SU-DHL-6 (cell line): ENCODE measurements at regions not wholly inside any gene's neighbourhood (a gene's known extent, or its start where the extent isn't known, plus 50 kb on each side); places are given as distances from the start of the nearest gene placed in this dataset.

Experiments used
- H2AFZ ChIP-seq: fragments of 200-600 bp; sonication (generic); 2 replicates; pipeline ENCODE4 v1.6.1; 2014; ENCODE audit warnings: low read depth, mild to moderate bottlenecking, moderate library complexity, mixed read lengths, antibody characterized with exemption, low read length; ENCODE audit not compliant: severe bottlenecking
- H3F3A ChIP-seq: fragments of 200-600 bp; shearing (Covaris generic); 2 replicates; pipeline ENCODE4 v1.6.0; 2016; ENCODE audit warnings: antibody characterized with exemption, mild to moderate bottlenecking; ENCODE audit not compliant: insufficient read depth
- H3K27ac ChIP-seq: fragments of 200-600 bp; sonication (generic); 2 replicates; pipeline ENCODE4 v1.5.1; 2016; ENCODE audit warnings: low read depth, mild to moderate bottlenecking, low read length, moderate library complexity, mixed read lengths
- H3K27me3 ChIP-seq: fragments of 200-600 bp; sonication (generic), shearing (Covaris generic); 2 replicates; pipeline ENCODE4 v1.6.0; 2014; ENCODE audit warnings: mild to moderate bottlenecking, low read length
- H3K36me3 ChIP-seq: fragments of 200-600 bp; sonication (generic); 2 replicates; pipeline ENCODE4 v1.6.1; 2014; ENCODE audit warnings: mild to moderate bottlenecking, low read length, mixed read lengths
- H3K4me2 ChIP-seq: fragments of 300-600, 200-600 bp; shearing (Covaris generic), sonication (generic); 2 replicates; pipeline ENCODE4 v1.6.0; 2014; ENCODE audit warnings: low read length, low read depth, mild to moderate bottlenecking; ENCODE audit not compliant: poor library complexity, severe bottlenecking
- H3K4me3 ChIP-seq: fragments of 200-600 bp; sonication (generic); 2 replicates; pipeline ENCODE4 v1.5.1; 2014; ENCODE audit warnings: antibody characterized with exemption, low read length, mild to moderate bottlenecking, mixed read lengths; ENCODE audit not compliant: insufficient read depth, poor library complexity, severe bottlenecking
- H3K79me2 ChIP-seq: fragments of 200-600 bp; sonication (generic); 2 replicates; pipeline ENCODE4 v1.6.1; 2014; ENCODE audit warnings: mild to moderate bottlenecking, low read length, moderate library complexity; ENCODE audit not compliant: insufficient read depth
- H3K9ac ChIP-seq: fragments of 200-600 bp; sonication (generic); 2 replicates; pipeline ENCODE4 v1.7.0; 2014; ENCODE audit warnings: mild to moderate bottlenecking, low read length
- H3K9me2 ChIP-seq: fragments of 200-600 bp; sonication (generic); replicated peaks from 2 replicates; pipeline ENCODE4 v1.6.1; 2014; ENCODE audit warnings: low read length; ENCODE audit not compliant: insufficient read depth
- H3K9me3 ChIP-seq: fragments of 200-600 bp; sonication (generic); 2 replicates; pipeline ENCODE4 v1.6.1; 2014; ENCODE audit warnings: low read length, mixed read lengths; ENCODE audit not compliant: insufficient read depth
- H4K20me1 ChIP-seq: fragments of 200-600 bp; sonication (generic); 2 replicates; pipeline ENCODE4 v1.6.1; 2014; ENCODE audit warnings: low read depth, mild to moderate bottlenecking, antibody characterized with exemption, low read length, moderate library complexity, mixed read lengths
- EZH2phosphoT487 ChIP-seq: fragments of 200-600 bp; sonication (generic), shearing (Covaris generic); conservative IDR thresholded peaks from 2 replicates; pipeline ENCODE4 v1.6.1; 2018; ENCODE audit warnings: mild to moderate bottlenecking, antibody characterized with exemption, low read length, moderate library complexity, mixed read lengths
- TF ChIP-seq, protein P1 (sequence below): fragments of 200-600 bp; sonication (generic); IDR thresholded peaks from one replicate; pipeline ENCODE4 v1.5.1; 2017; ENCODE audit warnings: antibody characterized with exemption, mild to moderate bottlenecking, low read length, moderate library complexity; ENCODE audit not compliant: insufficient read depth, poor library complexity, severe bottlenecking

DNA sequence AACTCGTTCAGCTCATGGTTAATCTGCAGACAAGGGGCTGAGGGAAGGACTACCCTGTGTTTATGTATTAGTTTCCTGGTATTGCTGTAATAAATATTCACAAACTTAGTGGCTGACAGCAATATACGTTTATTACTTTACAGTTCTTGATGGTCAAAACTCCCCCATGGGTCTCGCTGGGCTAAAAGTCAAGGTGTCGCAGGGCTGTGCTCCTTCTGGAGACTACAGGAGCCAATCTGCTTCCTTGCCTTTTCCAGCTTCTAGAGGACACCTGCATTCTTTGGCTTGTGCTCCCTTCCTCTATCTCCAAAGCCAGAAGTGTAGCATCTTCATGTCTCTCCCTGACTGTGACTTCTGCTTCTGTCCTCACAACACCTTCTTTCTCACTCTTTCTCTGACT is 653.8 kb upstream of the RIOK2 start:
- Histone ChIP-seq H2AFZ (no peak overlapping the region), H3K4me3 (no peak overlapping the region), H3K4me2 (no peak overlapping the region), H3K36me3 (no peaks in the 10 kb centered on the region), H3K79me2 (no peaks in the 10 kb centered on the region), H3K9ac (no peak overlapping the region), H3K27ac (no peak overlapping the region), H3K9me2 (no peaks in the 10 kb centered on the region), H3F3A (no peaks in the 10 kb centered on the region), H4K20me1 (no peaks in the 10 kb centered on the region), H3K27me3 (no peaks in the 10 kb centered on the region), H3K9me3 (no peaks in the 10 kb centered on the region)
- TF ChIP-seq EZH2phosphoT487: no peak
- TF ChIP-seq, protein P1, sequence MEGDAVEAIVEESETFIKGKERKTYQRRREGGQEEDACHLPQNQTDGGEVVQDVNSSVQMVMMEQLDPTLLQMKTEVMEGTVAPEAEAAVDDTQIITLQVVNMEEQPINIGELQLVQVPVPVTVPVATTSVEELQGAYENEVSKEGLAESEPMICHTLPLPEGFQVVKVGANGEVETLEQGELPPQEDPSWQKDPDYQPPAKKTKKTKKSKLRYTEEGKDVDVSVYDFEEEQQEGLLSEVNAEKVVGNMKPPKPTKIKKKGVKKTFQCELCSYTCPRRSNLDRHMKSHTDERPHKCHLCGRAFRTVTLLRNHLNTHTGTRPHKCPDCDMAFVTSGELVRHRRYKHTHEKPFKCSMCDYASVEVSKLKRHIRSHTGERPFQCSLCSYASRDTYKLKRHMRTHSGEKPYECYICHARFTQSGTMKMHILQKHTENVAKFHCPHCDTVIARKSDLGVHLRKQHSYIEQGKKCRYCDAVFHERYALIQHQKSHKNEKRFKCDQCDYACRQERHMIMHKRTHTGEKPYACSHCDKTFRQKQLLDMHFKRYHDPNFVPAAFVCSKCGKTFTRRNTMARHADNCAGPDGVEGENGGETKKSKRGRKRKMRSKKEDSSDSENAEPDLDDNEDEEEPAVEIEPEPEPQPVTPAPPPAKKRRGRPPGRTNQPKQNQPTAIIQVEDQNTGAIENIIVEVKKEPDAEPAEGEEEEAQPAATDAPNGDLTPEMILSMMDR: no peak

DNA sequence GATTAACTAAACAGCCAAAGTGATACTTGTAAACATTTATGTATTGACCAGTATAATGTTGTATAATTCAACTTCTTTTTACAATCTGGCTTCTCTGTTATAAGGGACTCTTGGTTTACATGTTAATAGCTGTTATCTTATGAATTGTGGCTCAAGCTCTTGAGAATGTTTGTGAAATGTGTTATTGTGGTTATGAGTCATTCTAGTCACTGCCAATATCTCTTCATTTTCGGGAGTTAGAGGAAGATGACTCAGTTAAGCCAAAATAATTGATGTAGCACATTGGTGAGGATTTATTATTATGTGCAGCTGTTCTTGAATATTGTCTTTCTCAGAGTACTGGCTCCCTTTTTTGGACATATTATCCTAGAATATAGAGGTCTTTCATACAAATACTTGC is 655.2 kb upstream of the RIOK2 start:
- TF ChIP-seq, protein P1: no peak
- TF ChIP-seq EZH2phosphoT487: no peak
- Histone ChIP-seq H3K4me2 (no peak overlapping the region), H3K4me3 (no peak overlapping the region), H3K27ac (no peak overlapping the region), H3K79me2 (no peaks in the 10 kb centered on the region), H4K20me1 (no peaks in the 10 kb centered on the region), H3K9ac (no peak overlapping the region), H3K9me2 (no peaks in the 10 kb centered on the region), H3K9me3 (no peaks in the 10 kb centered on the region), H2AFZ (no peak overlapping the region), H3F3A (no peaks in the 10 kb centered on the region), H3K27me3 (no peaks in the 10 kb centered on the region), H3K36me3 (no peaks in the 10 kb centered on the region)

DNA sequence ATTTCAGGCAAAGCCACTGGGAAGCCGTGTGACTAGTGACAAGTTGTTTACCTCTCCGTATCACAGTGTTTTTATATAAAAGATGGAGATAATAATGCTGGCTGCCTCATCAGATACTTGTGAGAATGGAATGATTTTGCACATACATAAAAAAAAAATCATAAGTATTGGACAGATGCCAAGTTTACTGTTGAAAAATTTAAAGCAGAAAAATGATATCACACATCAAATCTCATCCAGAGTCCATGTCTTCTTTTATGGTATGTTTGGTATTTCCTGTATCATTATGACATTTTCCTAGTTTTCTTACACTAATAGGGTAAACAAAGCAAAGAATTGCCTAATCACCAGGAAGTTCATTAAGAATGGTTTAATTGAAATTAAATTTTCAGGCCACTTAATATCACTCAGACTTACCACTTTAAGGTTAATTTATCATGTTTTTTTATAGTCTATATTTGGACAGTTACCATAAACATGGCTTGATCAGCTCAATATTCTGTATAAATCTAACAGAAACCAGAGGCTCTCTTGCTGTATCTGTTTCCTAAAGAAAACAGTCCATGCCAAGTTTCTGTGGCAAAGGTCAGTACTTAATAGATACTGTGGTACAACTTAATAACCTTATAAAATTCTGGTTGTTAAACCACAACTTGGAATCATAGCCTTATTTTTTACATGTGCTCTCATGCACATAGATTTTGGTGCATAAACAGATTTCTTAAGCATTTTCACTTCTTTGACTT is 656.5 kb upstream of the RIOK2 start:
- no peaks in the 10 kb centered on the region for H3K79me2 ChIP-seq
- no peaks in the 10 kb centered on the region for H3K27me3 ChIP-seq
- H3K4me2 ChIP-seq: no peak overlapping the region
- H3K27ac ChIP-seq: no peak overlapping the region
- no peaks in the 10 kb centered on the region for H3K9me2 ChIP-seq
- H3K9ac ChIP-seq: no peak overlapping the region
- no peaks in the 10 kb centered on the region for H4K20me1 ChIP-seq
- H3F3A ChIP-seq: no peaks in the 10 kb centered on the region
- TF ChIP-seq, protein P1: no peak
- TF ChIP-seq EZH2phosphoT487: no peak
- no peaks in the 10 kb centered on the region for H3K9me3 ChIP-seq
- no peaks in the 10 kb centered on the region for H3K36me3 ChIP-seq
- H3K4me3 ChIP-seq: no peak overlapping the region
- H2AFZ ChIP-seq: no peak overlapping the region
